Thymus (tissue), 11 donors: ENCODE measurements at regions not wholly inside any gene's neighbourhood (a gene's known extent, or its start where the extent isn't known, plus 50 kb on each side); places are given as distances from the start of the nearest gene placed in this dataset.
"Not testable (repeated sequence)": the region's sequence is repeated elsewhere in the genome, so short reads cannot be mapped to it uniquely, and the experiment has no call there.

Source experiments
- DNase-seq, 9 donors: peaks; one replicate each; pipeline ENCODE4 v3.0.0-alpha.2; 2013; ENCODE audit warnings: low spot score in 9 of 9, low read depth in 6 of 9, missing footprints in 1 of 9
- H3K27ac ChIP-seq, 2 donors: one replicate each; pipeline ENCODE4 v1.5.1; 2013; ENCODE audit warnings: control low read depth in 1 of 2, low read depth in 1 of 2, low read length in 1 of 2, mild to moderate bottlenecking in 1 of 2, moderate library complexity in 1 of 2
- H3K27me3 ChIP-seq, 2 donors: one replicate each; pipeline ENCODE4 v1.5.1; 2013; ENCODE audit warnings: low read length in 1 of 2; ENCODE audit not compliant: control insufficient read depth in 2 of 2, insufficient read depth in 1 of 2
- H3K36me3 ChIP-seq, 2 donors: one replicate each; pipeline ENCODE4 v1.5.1; 2013; ENCODE audit warnings: low read length in 1 of 2, mild to moderate bottlenecking in 1 of 2, moderate library complexity in 1 of 2; ENCODE audit not compliant: control insufficient read depth in 2 of 2, insufficient read depth in 2 of 2
- H3K4me1 ChIP-seq, 2 donors: one replicate each; pipeline ENCODE4 v1.5.1; 2013; ENCODE audit warnings: low read length in 2 of 2; ENCODE audit not compliant: control insufficient read depth in 2 of 2, insufficient read depth in 2 of 2
- H3K4me3 ChIP-seq, 2 donors: one replicate each; pipeline ENCODE4 v1.5.1; 2013; ENCODE audit warnings: low read length in 2 of 2, control low read depth in 1 of 2, mild to moderate bottlenecking in 1 of 2
- H3K9me3 ChIP-seq, 2 donors: one replicate each; pipeline ENCODE4 v1.5.1; 2013; ENCODE audit warnings: low read length in 1 of 2, mild to moderate bottlenecking in 1 of 2; ENCODE audit not compliant: control insufficient read depth in 2 of 2, insufficient read depth in 1 of 2
- WGBS: extraction: QIAGEN DNeasy Blood & Tissue Kit; methylation state at CpG from one replicate; pipeline ENCODE4 v1.1.7; 2013; 5-methylcytosine and 5-hydroxymethylcytosine counted together
- donor health status: healthy.

DNA sequence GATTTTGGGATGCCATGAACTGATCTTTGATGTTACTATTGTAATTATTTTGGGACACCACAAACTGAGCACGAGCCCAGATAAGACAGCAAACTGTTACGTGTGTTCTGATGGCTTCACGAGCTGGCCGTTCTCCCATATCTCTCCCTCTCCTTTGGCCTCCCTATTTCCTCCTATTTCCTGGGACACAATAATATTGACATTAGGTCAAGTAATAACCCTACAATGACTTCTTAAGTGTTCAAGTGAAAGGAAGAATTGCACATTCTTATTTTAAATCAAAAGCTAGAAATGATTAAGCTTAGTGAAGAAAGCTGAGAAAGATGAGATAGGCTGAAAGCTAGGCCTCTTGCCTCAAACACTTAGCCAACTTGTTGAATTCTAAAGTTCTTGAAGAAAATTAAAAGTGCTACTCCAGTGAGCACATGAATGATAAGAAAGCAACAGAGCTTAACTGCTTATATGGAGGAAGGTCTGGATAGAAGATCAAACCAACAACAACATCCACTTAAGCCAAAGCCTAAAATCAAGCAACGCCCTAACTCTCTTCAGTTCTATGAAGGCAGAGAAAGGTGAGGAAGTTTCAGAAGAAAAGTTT, 247.1 kb downstream of the LRRC70 start:
- Histone ChIP-seq H3K4me3 (no peak overlapping the region), H3K4me1 (no peaks in the 10 kb centered on the region), H3K27me3 (no peaks in the 10 kb centered on the region), H3K9me3 (no peaks in the 10 kb centered on the region), H3K27ac (no peak overlapping the region), H3K36me3 (no peaks in the 10 kb centered on the region)
- WGBS = 94% methylated on average over 5 of the region's 5 CpGs
- no peak for DNase-seq

DNA sequence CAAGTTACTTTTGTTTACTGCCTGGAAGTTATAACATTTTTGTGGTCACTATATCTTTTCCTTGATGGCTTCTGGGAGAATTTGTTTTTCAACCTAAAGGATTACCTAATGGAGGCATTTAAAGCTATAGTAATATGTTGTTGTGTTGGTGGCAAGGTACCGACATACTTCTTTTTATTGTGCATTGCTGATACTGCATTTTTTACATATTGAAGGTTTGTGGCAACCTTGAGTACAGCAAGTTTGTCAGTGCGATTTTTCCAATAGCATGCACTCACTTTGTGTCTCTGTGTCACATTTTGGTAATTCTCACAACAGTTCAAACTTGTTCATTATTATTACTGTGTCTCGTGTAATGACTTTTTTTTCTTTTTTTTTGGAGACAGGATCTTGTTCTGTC, 246.3 kb downstream of the LRRC70 start:
- Histone ChIP-seq H3K4me3 (no peak overlapping the region), H3K4me1 (no peaks in the 10 kb centered on the region), H3K27me3 (no peaks in the 10 kb centered on the region), H3K27ac (no peak overlapping the region), H3K36me3 (no peaks in the 10 kb centered on the region), H3K9me3 (no peaks in the 10 kb centered on the region)
- DNase-seq = no peak
- WGBS = 97% methylated on average over 3 of the region's 3 CpGs

- 97% methylated on average over 6 of the region's 8 CpGs for WGBS
- not testable (repeated sequence) for DNase-seq, H3K4me1 ChIP-seq, H3K36me3 ChIP-seq, H3K9me3 ChIP-seq, H3K4me3 ChIP-seq, H3K27ac ChIP-seq, H3K27me3 ChIP-seq
These were observed 238.4 kb downstream of the LRRC70 start for GRCh38 chr5:62817043-62817442.

GRCh38 chr5:62814991-62815390, 236.4 kb downstream of the LRRC70 start:
- H3K27me3 ChIP-seq = no peaks in the 10 kb centered on the region
- H3K9me3 ChIP-seq = no peaks in the 10 kb centered on the region
- WGBS = 87% methylated on average over 2 of the region's 2 CpGs
- H3K4me3 ChIP-seq = no peak overlapping the region
- no peaks in the 10 kb centered on the region for H3K4me1 ChIP-seq
- DNase-seq = no peak
- H3K36me3 ChIP-seq = no peaks in the 10 kb centered on the region
- no peak overlapping the region for H3K27ac ChIP-seq

GRCh38 chr5:62812621-62813255, 234.1 kb downstream of the LRRC70 start:
- DNase-seq = no peak
- 82% methylated on average over 6 of the region's 6 CpGs for WGBS
- H3K27ac ChIP-seq = no peak overlapping the region
- H3K36me3 ChIP-seq = no peaks in the 10 kb centered on the region
- H3K4me3 ChIP-seq = no peak overlapping the region
- no peaks in the 10 kb centered on the region for H3K4me1 ChIP-seq
- H3K27me3 ChIP-seq = no peaks in the 10 kb centered on the region
- H3K9me3 ChIP-seq = no peaks in the 10 kb centered on the region

- not testable (repeated sequence) for H3K27ac ChIP-seq, H3K9me3 ChIP-seq, H3K36me3 ChIP-seq, H3K4me1 ChIP-seq, H3K27me3 ChIP-seq, H3K4me3 ChIP-seq, DNase-seq
- 86% methylated on average over 12 of the region's 13 CpGs for WGBS
These were observed 226.2 kb downstream of the LRRC70 start for GRCh38 chr5:62804819-62805218.

- Histone ChIP-seq H3K4me3 (no peak overlapping the region), H3K9me3 (no peaks in the 10 kb centered on the region), H3K4me1 (no peaks in the 10 kb centered on the region), H3K27ac (no peak overlapping the region), H3K36me3 (no peaks in the 10 kb centered on the region), H3K27me3 (no peaks in the 10 kb centered on the region)
- DNase-seq = no peak
These were observed 217.3 kb downstream of the LRRC70 start for GRCh38 chr5:62795926-62796325.

- Histone ChIP-seq H3K4me1 (no peaks in the 10 kb centered on the region), H3K9me3 (no peaks in the 10 kb centered on the region), H3K27ac (no peak overlapping the region), H3K27me3 (no peaks in the 10 kb centered on the region), H3K4me3 (no peak overlapping the region), H3K36me3 (no peaks in the 10 kb centered on the region)
- no peak for DNase-seq
- 94% methylated on average over 4 of the region's 4 CpGs for WGBS
These were observed 215.8 kb downstream of the LRRC70 start for GRCh38 chr5:62794456-62794855.

DNA sequence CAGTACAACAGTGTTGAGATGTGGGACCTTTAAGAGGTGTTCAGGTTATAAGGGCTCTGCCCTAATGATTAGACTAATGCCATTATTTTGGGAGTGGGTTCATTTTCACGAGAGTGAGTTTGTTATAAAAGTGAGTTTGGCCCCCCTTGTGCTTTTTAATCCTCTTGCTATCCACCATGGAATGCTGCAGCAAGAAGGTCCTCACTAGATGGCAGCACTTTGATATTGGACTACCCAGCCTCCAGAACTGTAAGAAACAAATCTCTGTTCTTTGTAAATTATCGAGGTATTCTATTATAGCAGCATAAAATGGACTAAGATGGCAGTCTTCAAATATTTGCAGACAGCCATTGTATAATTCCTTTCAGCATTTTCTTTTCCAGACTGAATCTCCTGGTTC, 212.4 kb downstream of the LRRC70 start:
- H3K36me3 ChIP-seq = no peaks in the 10 kb centered on the region
- H3K4me1 ChIP-seq = no peaks in the 10 kb centered on the region
- H3K27me3 ChIP-seq = no peaks in the 10 kb centered on the region
- no peak overlapping the region for H3K4me3 ChIP-seq
- WGBS = 87% methylated on average over 2 of the region's 2 CpGs
- H3K27ac ChIP-seq = no peak overlapping the region
- no peaks in the 10 kb centered on the region for H3K9me3 ChIP-seq
- DNase-seq = no peak
